RWPE1 (cell line): ENCODE measurements at regions not wholly inside any gene's neighbourhood (a gene's known extent, or its start where the extent isn't known, plus 50 kb on each side); places are given as distances from the start of the nearest gene placed in this dataset.
"Not testable (repeated sequence)": the region's sequence is repeated elsewhere in the genome, so short reads cannot be mapped to it uniquely, and the experiment has no call there.

ENCODE experiments used
- CTCF ChIA-PET: fragments of 350-600 bp; sonication (Branson Sonifier 250); formaldehyde crosslinking; extraction: SDS; loops from one replicate; lab custom pipeline; 2021; lab: Yijun Ruan, JAX
- POLR2A ChIA-PET: fragments of 400-600 bp; formaldehyde crosslinking; extraction: SDS; loops from one replicate; lab custom pipeline; 2020; ENCODE audit warnings: antibody characterized with exemption; ENCODE audit not compliant: low non-redundant PET; lab: Yijun Ruan, JAX
- DNase-seq: peaks from one replicate; pipeline ENCODE4 v3.0.0; 2012; ENCODE audit warnings: low spot score
- H3K27ac ChIP-seq: fragments of 450-650 bp; 2 replicates; pipeline ENCODE4 v1.5.1; 2017
- CTCF ChIP-seq: fragments of 450-650 bp; conservative IDR thresholded peaks from 2 replicates; pipeline ENCODE4 v1.5.1; 2017; ENCODE audit warnings: low read depth, mild to moderate bottlenecking

- TF ChIP-seq CTCF: no peak
- ChIA-PET CTCF (no interaction called here), POLR2A (no interaction called here)
- no peak overlapping the region for H3K27ac ChIP-seq
- no peak for DNase-seq
Measured at GRCh38 chr13:67932991-67933390, 702.9 kb upstream of the PCDH9 start.

GRCh38 chr13:67917291-67917987 lies 687.3 kb upstream of the PCDH9 start:
- no peak overlapping the region for H3K27ac ChIP-seq
- ChIA-PET POLR2A (no interaction called here), CTCF (interaction anchor here (0.6 kb wide), 1 partner anchor 85 kb away, joined by 3 read pairs; no protein-coding TSS in a partner anchor)
- no peak for DNase-seq
- TF ChIP-seq CTCF: no peak

DNA sequence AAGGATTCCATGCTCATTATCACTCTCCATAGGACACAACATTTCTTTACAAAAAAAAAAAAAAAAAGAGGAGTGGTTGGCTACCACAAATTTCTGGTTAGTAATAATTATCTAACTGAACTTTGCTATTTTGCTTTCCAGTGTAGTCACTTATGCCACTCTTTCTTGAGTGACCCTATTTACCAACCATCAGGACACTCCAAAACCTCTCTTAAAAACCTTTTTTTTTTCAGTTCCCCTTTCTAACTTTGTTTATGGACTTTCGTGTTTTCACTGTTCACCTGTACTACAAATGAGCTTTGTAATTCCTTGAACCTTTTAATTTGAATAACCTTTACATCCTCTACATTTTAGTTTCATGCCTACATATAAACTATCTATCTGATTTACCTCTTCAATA lies 686.5 kb upstream of the PCDH9 start:
- ChIA-PET POLR2A (no interaction called here), CTCF (interaction anchor here (0.6 kb wide), 1 partner anchor 84 kb away, joined by 3 read pairs; no protein-coding TSS in a partner anchor)
- no peak for TF ChIP-seq CTCF

DNA sequence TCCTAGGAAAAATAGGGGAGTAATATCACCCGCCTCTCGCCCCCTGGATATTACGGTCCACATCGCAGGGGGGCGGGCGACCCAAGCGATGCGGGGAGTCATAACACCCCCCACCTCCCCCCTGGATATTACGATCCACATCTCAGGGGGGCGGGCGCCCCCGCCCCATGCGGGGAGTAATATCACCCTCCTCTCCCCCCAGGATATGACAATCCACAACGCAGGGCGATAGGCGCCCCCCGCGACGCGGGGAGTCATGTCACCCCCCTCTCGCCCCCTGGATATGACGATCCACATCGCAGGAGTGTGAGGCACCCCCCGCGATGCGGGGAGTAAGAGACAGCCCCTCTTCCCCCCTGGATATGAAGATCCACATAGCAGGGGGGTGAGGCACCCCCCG lies 684.4 kb upstream of the PCDH9 start:
- DNase-seq: no peak
- POLR2A ChIA-PET: no interaction called here
- no peak overlapping the region for H3K27ac ChIP-seq
- CTCF ChIA-PET: no interaction called here
- TF ChIP-seq CTCF: no peak

More for the DNA sequence above, 686.5 kb upstream of the PCDH9 start:
- DNase-seq: no peak
- no peak overlapping the region for H3K27ac ChIP-seq

GRCh38 chr13:67902960-67903359 lies 672.8 kb upstream of the PCDH9 start:
- H3K27ac ChIP-seq, POLR2A ChIA-PET, DNase-seq, CTCF ChIA-PET: not testable (repeated sequence)

DNA sequence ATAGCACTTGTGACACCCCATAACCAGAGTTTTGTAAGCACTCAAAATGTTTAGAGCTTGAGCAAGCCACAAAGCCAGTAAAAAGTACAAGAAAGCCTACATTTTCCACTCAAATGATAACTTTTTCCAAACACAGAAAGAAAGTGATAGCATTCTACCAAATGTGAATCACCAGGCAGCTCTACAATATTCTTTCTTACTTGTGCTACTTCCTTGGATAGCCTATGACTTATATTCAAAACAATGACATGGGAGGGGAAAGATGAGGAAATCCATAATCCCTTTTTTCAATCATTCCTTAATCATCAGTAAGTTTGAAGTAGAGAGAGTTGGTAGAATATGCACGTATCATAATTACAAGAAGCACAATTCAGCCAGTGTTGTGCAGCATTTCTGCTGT lies 650.8 kb upstream of the PCDH9 start:
- ChIA-PET CTCF (interaction anchor here (0.6 to 0.7 kb wide), 2 partner anchors 12 to 183 kb away, joined by 3 read pairs; no protein-coding TSS in a partner anchor), POLR2A (no interaction called here)
- no peak for TF ChIP-seq CTCF
- peak; percentile 11 for DNase-seq
- H3K27ac ChIP-seq: no peak overlapping the region

- ChIA-PET CTCF (no interaction called here), POLR2A (no interaction called here)
- no peak for DNase-seq
- no peak overlapping the region for H3K27ac ChIP-seq
- no peak for TF ChIP-seq CTCF
Measured at GRCh38 chr13:67878376-67878775, 648.2 kb upstream of the PCDH9 start.
